Left lobe of liver (tissue), 2 donors: ENCODE measurements at regions not wholly inside any gene's neighbourhood (a gene's known extent, or its start where the extent isn't known, plus 50 kb on each side); places are given as distances from the start of the nearest gene placed in this dataset.

ENCODE experiments used
- ATAC-seq: fragments of 200-7000 bp; cut with Tn5 transposase; one replicate; pipeline ENCODE4 v1.9.1; 2020; ENCODE audit warnings: mild to moderate bottlenecking, moderate library complexity
- DNase-seq: peaks from one replicate; pipeline ENCODE4 v3.0.0-alpha.2; 2020; ENCODE audit warnings: low spot score
- donor health status: DM: no; HTN: no; CAD: no; lungs with moderate emphysema.
- donor health status: DM: no; HTN: yes; CAD: no.

DNA sequence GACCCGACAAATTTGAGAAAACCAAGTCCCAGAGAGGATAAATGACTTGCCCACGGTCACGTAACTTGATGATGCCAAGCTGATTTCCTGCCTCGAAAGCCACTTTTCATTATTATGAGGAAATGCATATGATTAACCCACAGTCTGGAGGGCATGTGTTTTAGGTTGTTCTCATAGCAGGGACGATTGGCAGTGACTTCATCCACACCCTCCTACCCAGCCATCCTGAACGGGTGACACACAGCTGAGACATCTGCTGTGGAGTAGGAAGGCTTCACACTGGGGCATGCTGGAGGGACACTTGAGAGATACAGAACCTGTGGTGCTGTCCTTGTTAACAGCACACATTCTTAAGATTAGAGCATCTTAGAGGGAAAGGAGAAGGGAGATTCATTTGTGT is 65.4 kb upstream of the WDFY2 start:
- ATAC-seq (no peak), DNase-seq (no peak)

DNA sequence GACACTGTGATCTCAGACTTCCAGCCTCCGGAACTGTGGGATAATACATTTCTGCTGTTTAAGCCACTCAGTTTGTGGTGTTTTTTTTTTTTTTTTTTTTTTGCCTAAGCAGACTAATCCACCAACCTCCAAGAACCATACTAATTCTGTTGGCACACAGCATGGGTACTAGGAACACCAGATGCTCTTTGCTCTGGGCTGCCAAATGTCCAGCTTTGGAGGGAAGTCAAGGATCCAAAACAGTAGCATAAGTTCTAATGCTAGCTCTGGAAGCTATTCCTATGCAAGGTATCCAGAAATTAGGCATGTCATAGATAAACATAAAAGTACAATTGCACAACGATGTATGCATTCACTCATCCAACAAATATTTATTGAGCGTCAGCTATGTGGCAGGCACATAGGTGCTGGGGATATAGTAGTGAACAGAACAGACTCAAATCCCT is 64.5 kb upstream of the WDFY2 start:
- ATAC-seq (peak; percentile 70), DNase-seq (peak; percentile 74)

DNA sequence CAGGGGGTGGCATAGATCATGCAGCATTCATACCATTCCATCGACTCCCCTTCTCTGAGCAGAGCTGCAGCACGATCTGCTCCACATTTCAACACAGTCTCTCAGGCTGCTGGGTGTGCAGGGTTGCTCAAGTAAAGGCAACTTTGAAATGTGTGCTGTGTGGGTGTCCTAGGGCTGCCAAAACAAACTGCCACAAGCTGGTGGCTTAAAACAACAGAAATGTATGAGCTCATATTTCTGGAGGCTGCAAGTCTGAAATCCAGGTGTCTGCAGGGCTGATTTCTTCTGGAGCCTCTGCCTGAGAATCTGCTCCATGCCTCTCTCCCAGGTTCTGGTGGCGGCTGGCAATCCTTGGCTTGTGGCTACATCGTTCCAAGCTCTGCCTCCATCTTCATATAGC is 63.7 kb upstream of the WDFY2 start:
- ATAC-seq (peak; percentile 79), DNase-seq (peak; percentile 86)

DNA sequence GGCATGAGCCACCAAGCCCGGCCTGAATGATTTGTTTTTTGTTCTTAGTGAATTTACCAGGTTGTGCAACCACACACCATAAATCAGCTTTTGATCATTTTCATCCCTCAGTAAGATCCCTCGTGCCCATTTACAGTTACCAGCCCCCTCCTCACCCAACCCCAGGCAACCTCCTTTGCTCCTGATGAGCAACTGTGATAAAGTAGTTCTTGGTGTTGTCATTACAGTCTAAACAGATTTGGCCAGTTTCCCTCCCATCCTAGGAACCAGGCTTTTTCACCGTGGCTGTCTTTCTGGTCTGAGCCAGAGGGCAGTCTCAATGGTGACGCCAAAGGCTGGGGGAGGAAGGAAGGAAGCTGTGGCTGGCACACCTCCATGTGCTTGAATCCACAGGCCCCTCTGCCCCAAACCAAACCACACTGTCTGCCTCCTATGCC is 61.2 kb upstream of the WDFY2 start:
- DNase-seq (peak; percentile 71), ATAC-seq (peak; percentile 41)

DNA sequence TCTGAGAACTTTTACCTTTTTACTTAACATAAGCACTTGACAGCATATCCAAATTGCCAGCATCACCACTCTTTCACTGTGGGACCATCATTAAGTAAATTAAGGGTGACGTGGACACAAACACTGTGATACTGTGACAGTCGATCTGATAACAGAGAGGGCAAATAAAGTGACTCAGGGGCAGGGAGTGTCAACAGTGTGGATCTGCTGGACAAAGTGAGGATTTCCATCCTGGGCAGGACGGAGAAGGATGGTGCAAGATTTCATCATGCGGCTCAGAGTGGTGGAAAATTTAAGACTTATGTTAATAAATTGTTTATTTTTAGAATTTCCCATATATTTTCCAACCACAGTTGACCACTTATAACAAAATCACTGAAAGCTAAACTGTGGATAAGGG is 60.0 kb upstream of the WDFY2 start:
- ATAC-seq (peak; percentile 68), DNase-seq (peak; percentile 77)

DNA sequence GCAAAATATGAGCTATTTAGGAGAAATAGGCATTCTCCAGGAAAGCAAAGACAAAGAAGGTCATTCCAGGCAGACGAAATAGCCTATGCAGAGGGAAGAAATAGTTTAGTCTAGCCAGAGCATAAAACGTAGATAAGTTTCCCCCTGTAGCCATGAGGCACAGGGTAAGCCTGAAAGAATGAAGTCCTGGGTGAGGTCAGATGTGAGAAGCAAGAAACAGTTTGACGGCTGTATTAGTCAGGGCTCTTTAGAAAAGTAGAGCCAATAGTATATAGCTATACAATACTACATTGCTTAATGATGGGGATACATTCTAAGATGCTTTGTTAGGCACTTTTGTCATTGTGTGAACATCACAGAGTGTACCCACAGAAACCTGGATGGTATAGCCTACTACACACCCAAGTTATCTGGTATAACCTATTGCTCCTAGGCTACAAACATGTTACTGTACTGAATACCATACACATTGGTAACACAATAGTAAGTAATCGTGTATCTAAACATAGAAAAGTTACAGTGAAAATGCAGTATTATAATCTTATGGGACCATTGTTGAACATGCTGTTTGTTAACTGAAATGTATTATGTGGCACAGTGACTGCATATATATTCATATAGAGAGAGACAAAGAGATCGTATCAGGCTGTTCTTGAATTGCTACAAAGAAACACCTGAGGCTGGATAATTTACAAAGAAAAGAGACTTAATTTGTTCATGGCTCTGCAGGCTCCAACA is 59.3 kb upstream of the WDFY2 start:
- no peak for DNase-seq
- ATAC-seq: no peak

DNA sequence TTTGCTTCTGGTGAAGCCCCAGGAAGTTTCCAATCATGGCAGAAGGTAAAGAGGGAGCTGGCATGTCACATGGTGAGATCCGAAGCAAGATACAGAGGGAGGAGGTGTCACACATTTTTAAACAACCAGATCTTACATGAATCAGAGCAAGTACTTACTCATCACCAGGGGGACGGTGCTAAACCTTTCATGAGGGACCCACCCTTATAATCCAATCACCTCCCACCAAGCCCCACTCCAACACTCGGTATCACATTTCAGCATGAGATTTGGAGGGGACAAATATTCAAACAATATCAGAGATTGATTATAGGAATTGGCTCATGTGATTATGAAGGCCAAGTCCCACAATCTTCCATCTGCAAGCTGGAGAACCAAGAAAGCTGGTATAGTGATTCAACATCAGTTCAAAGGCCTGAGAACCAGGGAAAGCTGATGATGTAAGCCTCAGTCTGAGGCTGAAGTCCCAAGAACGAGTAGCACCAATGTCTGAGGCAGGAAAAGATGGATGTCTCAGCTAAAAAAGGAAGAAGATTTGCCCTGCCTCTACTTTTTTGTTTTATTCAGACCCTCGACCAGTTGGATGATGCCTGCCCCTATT is 58.6 kb upstream of the WDFY2 start:
- ATAC-seq (no peak), DNase-seq (no peak)

DNA sequence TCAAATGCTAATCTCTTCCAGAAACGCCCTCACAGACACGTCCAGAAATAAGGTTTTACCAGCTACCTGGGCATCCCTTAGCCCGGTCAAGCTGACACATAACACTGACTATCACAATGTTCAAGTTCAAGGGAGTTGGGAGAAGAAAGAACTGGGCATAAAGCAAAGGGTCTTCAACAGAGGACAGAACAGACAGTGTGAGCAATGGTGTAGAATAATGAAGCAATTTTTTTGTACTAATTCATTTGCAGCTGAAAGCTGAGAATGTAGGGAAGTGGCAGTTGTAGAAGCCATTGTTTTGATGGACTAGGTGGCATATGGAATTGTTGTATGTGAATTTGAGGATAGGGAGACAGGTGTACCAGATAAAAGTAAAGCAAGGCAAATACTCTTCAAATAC is 58.1 kb upstream of the WDFY2 start:
- ATAC-seq: no peak
- DNase-seq: no peak

DNA sequence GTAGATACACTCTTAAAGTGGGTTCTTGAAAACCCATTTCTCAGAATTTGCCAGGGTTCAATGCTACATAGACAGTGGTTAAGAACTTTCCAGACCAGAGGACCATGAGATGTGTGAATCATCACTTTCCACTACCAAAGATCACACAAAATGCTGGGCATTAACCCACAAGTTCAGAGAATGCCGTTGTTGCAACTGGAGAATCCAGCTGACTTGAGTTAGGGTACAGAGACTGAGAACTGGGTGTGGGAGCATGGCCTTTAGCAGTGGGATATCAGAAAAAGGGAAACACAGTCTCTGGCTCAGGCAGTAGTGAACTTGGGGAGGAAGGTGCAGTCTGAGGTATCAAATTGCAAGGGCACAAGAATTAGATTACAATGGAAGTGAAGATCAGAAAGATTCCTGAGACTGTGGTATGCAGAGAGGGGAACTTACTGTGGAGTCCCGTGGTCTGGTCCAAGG is 51.5 kb upstream of the WDFY2 start:
- ATAC-seq (no peak), DNase-seq (no peak)

DNA sequence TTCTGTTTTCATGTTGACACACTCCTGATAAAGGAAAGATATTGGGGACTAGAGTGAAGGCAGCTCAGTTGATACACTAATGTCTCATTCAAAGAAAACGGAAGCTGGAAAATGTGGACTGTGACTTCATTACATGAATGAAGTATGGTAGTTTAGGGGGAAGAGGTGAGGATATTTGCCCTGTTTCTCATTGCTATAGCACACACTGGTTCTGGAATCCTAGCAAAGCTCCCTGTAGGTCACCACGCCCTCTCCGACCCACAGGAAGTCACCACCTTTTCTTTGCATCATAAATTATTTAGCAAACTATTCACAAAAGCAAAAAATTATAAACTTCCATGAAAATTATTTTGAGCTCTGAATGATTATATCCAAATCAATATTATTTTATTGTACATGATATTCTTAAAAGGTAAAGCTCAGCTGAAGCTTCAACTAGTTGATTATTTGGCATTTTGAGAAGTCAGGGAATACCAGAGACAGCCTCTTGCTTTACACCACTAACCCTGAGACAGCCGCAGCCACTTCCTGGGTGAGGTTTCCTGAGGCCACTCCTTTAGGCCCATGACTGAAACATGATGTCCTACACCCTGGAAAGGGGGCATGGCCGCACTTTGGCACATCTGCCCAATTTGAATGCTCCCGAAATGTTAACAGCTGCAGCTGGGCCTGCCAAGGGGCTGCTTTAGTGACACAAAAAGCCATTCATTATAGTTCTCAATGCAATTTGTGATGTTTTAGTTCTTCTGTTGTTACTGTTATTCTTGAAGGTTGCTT is 50.0 kb upstream of the WDFY2 start:
- no peak for DNase-seq
- ATAC-seq: peak; percentile 41
